GM23338 (cell line): ENCODE measurements at regions not wholly inside any gene's neighbourhood (a gene's known extent, or its start where the extent isn't known, plus 50 kb on each side); places are given as distances from the start of the nearest gene placed in this dataset.
"Not testable (repeated sequence)": the region's sequence is repeated elsewhere in the genome, so short reads cannot be mapped to it uniquely, and the experiment has no call there.

Experiments used
- ATAC-seq: fragments of 200-7000 bp; cut with Tn5 transposase; 3 replicates; pipeline ENCODE4 v1.9.1; 2020
- DNase-seq: peaks from one replicate; pipeline ENCODE4 v3.0.0-alpha.2; 2015; ENCODE audit warnings: low spot score
- H2AFZ ChIP-seq: fragments of 200-600 bp; sonication (generic); 2 replicates; pipeline ENCODE4 v1.8.0; 2016; ENCODE audit warnings: antibody characterized with exemption, mild to moderate bottlenecking, moderate library complexity
- H3F3A ChIP-seq: fragments of 200-600 bp; sonication (generic); replicated peaks from 2 replicates; pipeline ENCODE4 v1.8.0; 2017; ENCODE audit warnings: antibody characterized with exemption, mixed run types, low read depth
- H3K27ac ChIP-seq: fragments of 200-600 bp; sonication (generic); 2 replicates; pipeline ENCODE4 v1.6.1; 2016; ENCODE audit warnings: low read depth
- H3K27me3 ChIP-seq: fragments of 200-600 bp; sonication (generic); 2 replicates; pipeline ENCODE4 v1.8.0; 2016; ENCODE audit warnings: mild to moderate bottlenecking, mixed run types, moderate library complexity; ENCODE audit not compliant: insufficient read depth
- H3K36me3 ChIP-seq: fragments of 200-600 bp; sonication (generic); 2 replicates; pipeline ENCODE4 v1.8.0; 2016; ENCODE audit warnings: mild to moderate bottlenecking; ENCODE audit not compliant: insufficient read depth
- H3K4me1 ChIP-seq: fragments of 200-600 bp; sonication (generic); 2 replicates; pipeline ENCODE4 v1.8.0; 2016; ENCODE audit warnings: mild to moderate bottlenecking, moderate library complexity; ENCODE audit not compliant: insufficient read depth
- H3K4me2 ChIP-seq: fragments of 200-600 bp; sonication (generic); 2 replicates; pipeline ENCODE4 v1.7.1; 2017; ENCODE audit warnings: mixed run types
- H3K4me3 ChIP-seq: fragments of 200-600 bp; sonication (generic); 2 replicates; pipeline ENCODE4 v1.6.1; 2016; ENCODE audit warnings: mixed run types
- H3K79me2 ChIP-seq: fragments of 200-600 bp; sonication (generic); replicated peaks from 2 replicates; pipeline ENCODE4 v1.8.0; 2017; ENCODE audit warnings: mild to moderate bottlenecking; ENCODE audit not compliant: insufficient read depth
- H3K9me2 ChIP-seq: fragments of 200-600 bp; sonication (generic); 2 replicates; pipeline ENCODE4 v1.8.0; 2017; ENCODE audit not compliant: insufficient read depth
- H4K20me1 ChIP-seq: fragments of 200-600 bp; sonication (generic); replicated peaks from 2 replicates; pipeline ENCODE4 v1.8.0; 2017; ENCODE audit warnings: mild to moderate bottlenecking; ENCODE audit not compliant: insufficient read depth
- H3K27ac Mint-ChIP-seq: 2 replicates; pipeline ENCODE4 v1.8.0; 2020; ENCODE audit warnings: inconsistent platforms, mild to moderate bottlenecking, moderate library complexity, mixed read lengths
- H3K27me3 Mint-ChIP-seq: 3 replicates; pipeline ENCODE4 v1.8.0; 2022; ENCODE audit warnings: low read depth, mild to moderate bottlenecking, moderate library complexity, mixed read lengths, inconsistent platforms; ENCODE audit not compliant: insufficient read depth, poor library complexity
- H3K36me3 Mint-ChIP-seq: 3 replicates; pipeline ENCODE4 v1.8.0; 2021; ENCODE audit warnings: low read depth, mild to moderate bottlenecking, inconsistent platforms, moderate library complexity, mixed read lengths
- H3K4me1 Mint-ChIP-seq: 3 replicates; pipeline ENCODE4 v1.8.0; 2020; ENCODE audit warnings: mild to moderate bottlenecking, inconsistent platforms, mixed read lengths
- H3K4me3 Mint-ChIP-seq: 3 replicates; pipeline ENCODE4 v1.8.0; 2021; ENCODE audit warnings: moderate library complexity, mild to moderate bottlenecking, inconsistent platforms, mixed read lengths
- H3K9me3 Mint-ChIP-seq: 3 replicates; pipeline ENCODE4 v1.8.0; 2020; ENCODE audit warnings: moderate library complexity, mild to moderate bottlenecking, inconsistent platforms, mixed read lengths
- CREB1 ChIP-seq: fragments of 250-450 bp; sonication (Bioruptor Pico); IDR thresholded peaks from 2 replicates; pipeline ENCODE4 v1.5.0; 2020; ENCODE audit warnings: low read depth, mild to moderate bottlenecking, moderate library complexity
- EZH2 ChIP-seq: fragments of 200-600 bp; sonication (generic); IDR thresholded peaks from one replicate; pipeline ENCODE4 v1.8.0; 2017; ENCODE audit warnings: antibody characterized with exemption, mild to moderate bottlenecking, low read depth; ENCODE audit not compliant: unreplicated experiment
- EZH2phosphoT487 ChIP-seq: fragments of 200-600 bp; sonication (generic); IDR thresholded peaks from one replicate; pipeline ENCODE4 v1.8.1; 2018; ENCODE audit warnings: antibody characterized with exemption; ENCODE audit not compliant: unreplicated experiment
- NANOG ChIP-seq: IDR thresholded peaks from 2 replicates; pipeline ENCODE4 v1.6.1; 2016; ENCODE audit warnings: antibody characterized with exemption, borderline replicate concordance
- STAT1 ChIP-seq: IDR thresholded peaks from one replicate; pipeline ENCODE4 v1.6.1; 2016; ENCODE audit warnings: antibody characterized with exemption; ENCODE audit not compliant: unreplicated experiment
- ZNF331 ChIP-seq: fragments of 250-450 bp; sonication (Bioruptor Pico); IDR thresholded peaks from 2 replicates; pipeline ENCODE4 v1.5.0; 2020; ENCODE audit warnings: low read depth, mild to moderate bottlenecking, moderate library complexity
- TF ChIP-seq, protein P1 (sequence below): IDR thresholded peaks from one replicate; pipeline ENCODE4 v1.6.1; 2018; ENCODE audit warnings: antibody characterized with exemption; ENCODE audit not compliant: unreplicated experiment
- TF ChIP-seq, protein P2 (sequence below): IDR thresholded peaks from 2 replicates; pipeline ENCODE4 v1.6.1; 2016; ENCODE audit warnings: antibody characterized with exemption

GRCh38 chr1:96597218-96597617 is 124.4 kb upstream of the PTBP2 start:
- Histone ChIP-seq H3K27me3 (no peaks in the 10 kb centered on the region), H3K4me2 (no peak overlapping the region), H3K79me2 (no peaks in the 10 kb centered on the region), H4K20me1 (no peaks in the 10 kb centered on the region), H3K9me2 (no peaks in the 10 kb centered on the region), H3F3A (no peaks in the 10 kb centered on the region), H3K4me3 (no peak overlapping the region), H3K27ac (no peak overlapping the region), H3K4me1 (peaks cover 10% of the 10 kb centered on the region; the same call in 1 of the 2 replicates), H2AFZ (no peak overlapping the region), H3K36me3 (no peaks in the 10 kb centered on the region)
- ATAC-seq (no peak), DNase-seq (no peak)
- no peak overlapping the region for H3K4me3 Mint-ChIP-seq
- peaks cover 26% of the 10 kb centered on the region for H3K4me1 Mint-ChIP-seq
- TF ChIP-seq EZH2 (no peak), ZNF331 (no peak), NANOG (no peak), STAT1 (no peak), CREB1 (CRISPR knock-in tag) (no peak), EZH2phosphoT487 (no peak)
- peaks cover 6% of the 10 kb centered on the region for H3K9me3 Mint-ChIP-seq
- peaks cover 9% of the 10 kb centered on the region for H3K36me3 Mint-ChIP-seq
- no peak overlapping the region for H3K27ac Mint-ChIP-seq
- H3K27me3 Mint-ChIP-seq: peaks cover 5% of the 10 kb centered on the region

DNA sequence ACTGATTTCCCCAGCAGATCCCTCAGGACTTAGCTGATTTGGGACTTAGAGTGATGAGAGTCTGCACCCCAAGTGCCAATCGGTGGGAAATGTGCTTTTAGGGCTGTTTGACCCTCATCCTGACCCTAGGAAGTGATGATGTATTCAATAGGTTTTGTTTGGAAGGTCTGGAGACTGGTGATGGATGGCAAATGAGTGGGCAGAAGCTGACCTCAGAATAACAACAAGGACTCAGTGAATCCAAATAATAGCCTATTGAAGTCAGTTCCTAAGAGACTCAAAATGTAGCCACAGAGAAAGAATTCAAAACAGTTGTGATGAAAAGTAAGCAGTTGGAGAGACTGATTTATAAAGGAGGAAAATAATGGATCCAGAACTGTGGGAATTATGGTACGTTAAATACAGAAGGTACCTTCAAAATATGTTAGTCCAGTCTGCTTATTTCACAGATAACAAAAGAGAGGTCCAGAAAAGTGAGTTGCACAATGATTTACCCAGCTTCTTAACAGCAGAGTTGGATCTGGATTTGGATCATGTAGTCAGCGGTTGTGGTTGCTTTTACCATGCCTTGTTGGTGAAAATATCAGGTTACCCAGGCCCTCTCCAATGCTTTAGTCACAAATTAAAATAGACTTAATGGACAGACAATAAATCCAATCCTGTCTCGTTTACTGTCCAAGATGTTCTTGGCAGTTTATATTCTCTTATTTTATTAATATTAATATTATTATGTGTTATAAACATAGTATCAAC is 123.0 kb upstream of the PTBP2 start:
- no peak overlapping the region for H3K27ac ChIP-seq
- no peaks in the 10 kb centered on the region for H3K27me3 ChIP-seq
- no peak overlapping the region for H3K4me3 Mint-ChIP-seq
- peak overlapping the region; percentile 86 for H2AFZ ChIP-seq
- peaks cover under 1% of the 10 kb centered on the region; the same call in 2 of the 3 replicates for H3K36me3 Mint-ChIP-seq
- H3K27me3 Mint-ChIP-seq: peaks cover 5% of the 10 kb centered on the region
- peaks cover 10% of the 10 kb centered on the region; the same call in 1 of the 2 replicates for H3K4me1 ChIP-seq
- no peaks in the 10 kb centered on the region for H4K20me1 ChIP-seq
- DNase-seq: no peak
- ATAC-seq: no peak
- H3K9me3 Mint-ChIP-seq: peaks cover 3% of the 10 kb centered on the region; the same call in 2 of the 3 replicates
- no peaks in the 10 kb centered on the region for H3K9me2 ChIP-seq
- peaks cover 25% of the 10 kb centered on the region for H3K4me1 Mint-ChIP-seq
- TF ChIP-seq, protein P1, sequence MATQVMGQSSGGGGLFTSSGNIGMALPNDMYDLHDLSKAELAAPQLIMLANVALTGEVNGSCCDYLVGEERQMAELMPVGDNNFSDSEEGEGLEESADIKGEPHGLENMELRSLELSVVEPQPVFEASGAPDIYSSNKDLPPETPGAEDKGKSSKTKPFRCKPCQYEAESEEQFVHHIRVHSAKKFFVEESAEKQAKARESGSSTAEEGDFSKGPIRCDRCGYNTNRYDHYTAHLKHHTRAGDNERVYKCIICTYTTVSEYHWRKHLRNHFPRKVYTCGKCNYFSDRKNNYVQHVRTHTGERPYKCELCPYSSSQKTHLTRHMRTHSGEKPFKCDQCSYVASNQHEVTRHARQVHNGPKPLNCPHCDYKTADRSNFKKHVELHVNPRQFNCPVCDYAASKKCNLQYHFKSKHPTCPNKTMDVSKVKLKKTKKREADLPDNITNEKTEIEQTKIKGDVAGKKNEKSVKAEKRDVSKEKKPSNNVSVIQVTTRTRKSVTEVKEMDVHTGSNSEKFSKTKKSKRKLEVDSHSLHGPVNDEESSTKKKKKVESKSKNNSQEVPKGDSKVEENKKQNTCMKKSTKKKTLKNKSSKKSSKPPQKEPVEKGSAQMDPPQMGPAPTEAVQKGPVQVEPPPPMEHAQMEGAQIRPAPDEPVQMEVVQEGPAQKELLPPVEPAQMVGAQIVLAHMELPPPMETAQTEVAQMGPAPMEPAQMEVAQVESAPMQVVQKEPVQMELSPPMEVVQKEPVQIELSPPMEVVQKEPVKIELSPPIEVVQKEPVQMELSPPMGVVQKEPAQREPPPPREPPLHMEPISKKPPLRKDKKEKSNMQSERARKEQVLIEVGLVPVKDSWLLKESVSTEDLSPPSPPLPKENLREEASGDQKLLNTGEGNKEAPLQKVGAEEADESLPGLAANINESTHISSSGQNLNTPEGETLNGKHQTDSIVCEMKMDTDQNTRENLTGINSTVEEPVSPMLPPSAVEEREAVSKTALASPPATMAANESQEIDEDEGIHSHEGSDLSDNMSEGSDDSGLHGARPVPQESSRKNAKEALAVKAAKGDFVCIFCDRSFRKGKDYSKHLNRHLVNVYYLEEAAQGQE: no peak
- TF ChIP-seq, protein P2, sequence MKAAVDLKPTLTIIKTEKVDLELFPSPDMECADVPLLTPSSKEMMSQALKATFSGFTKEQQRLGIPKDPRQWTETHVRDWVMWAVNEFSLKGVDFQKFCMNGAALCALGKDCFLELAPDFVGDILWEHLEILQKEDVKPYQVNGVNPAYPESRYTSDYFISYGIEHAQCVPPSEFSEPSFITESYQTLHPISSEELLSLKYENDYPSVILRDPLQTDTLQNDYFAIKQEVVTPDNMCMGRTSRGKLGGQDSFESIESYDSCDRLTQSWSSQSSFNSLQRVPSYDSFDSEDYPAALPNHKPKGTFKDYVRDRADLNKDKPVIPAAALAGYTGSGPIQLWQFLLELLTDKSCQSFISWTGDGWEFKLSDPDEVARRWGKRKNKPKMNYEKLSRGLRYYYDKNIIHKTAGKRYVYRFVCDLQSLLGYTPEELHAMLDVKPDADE: no peak
- H3K4me3 ChIP-seq: no peak overlapping the region
- H3K27ac Mint-ChIP-seq: no peak overlapping the region
- no peaks in the 10 kb centered on the region for H3K36me3 ChIP-seq
- no peaks in the 10 kb centered on the region for H3K79me2 ChIP-seq
- no peaks in the 10 kb centered on the region for H3F3A ChIP-seq
- H3K4me2 ChIP-seq: no peak overlapping the region

GRCh38 chr1:96604620-96605019 is 117.0 kb upstream of the PTBP2 start:
- H3K4me1 Mint-ChIP-seq, H3K4me1 ChIP-seq: not testable (repeated sequence)

DNA sequence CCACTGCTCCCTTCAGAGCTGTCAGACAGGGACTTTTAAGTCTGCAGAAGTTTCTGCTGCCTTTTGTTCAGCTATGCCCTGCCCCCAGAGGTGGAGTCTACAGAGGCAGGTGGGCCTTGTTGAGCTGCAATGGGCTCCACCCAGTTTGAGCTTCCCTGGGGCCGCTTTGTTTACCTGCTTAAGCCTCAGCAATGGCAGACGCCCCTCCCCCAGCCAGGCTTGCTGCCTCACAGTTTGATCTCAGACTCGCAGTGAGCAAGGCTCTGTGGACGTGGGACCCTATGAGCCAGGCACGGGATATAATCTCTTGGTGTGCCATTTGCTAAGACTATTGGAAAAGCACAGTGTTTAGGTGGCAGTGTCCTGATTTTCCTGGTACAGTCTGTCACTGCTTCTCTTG is 104.2 kb upstream of the PTBP2 start:
- H2AFZ ChIP-seq, H3K4me1 ChIP-seq, H3K4me1 Mint-ChIP-seq, H3K27ac Mint-ChIP-seq, H3K4me3 Mint-ChIP-seq, H4K20me1 ChIP-seq, H3K36me3 ChIP-seq, H3K4me3 ChIP-seq, H3K4me2 ChIP-seq, DNase-seq, H3F3A ChIP-seq, H3K27me3 Mint-ChIP-seq, H3K27ac ChIP-seq, H3K9me2 ChIP-seq, H3K27me3 ChIP-seq, ATAC-seq, H3K79me2 ChIP-seq: not testable (repeated sequence)
- H3K9me3 Mint-ChIP-seq: peaks cover 25% of the 10 kb centered on the region
- H3K36me3 Mint-ChIP-seq: peaks cover 20% of the 10 kb centered on the region

More at GRCh38 chr1:96604620-96605019, 117.0 kb upstream of the PTBP2 start:
- H3K4me3 Mint-ChIP-seq, H3K4me2 ChIP-seq, H3K27ac Mint-ChIP-seq, H3K27ac ChIP-seq, H3F3A ChIP-seq, H3K4me3 ChIP-seq, H3K27me3 ChIP-seq, DNase-seq, H3K27me3 Mint-ChIP-seq, H2AFZ ChIP-seq, H3K36me3 ChIP-seq, ATAC-seq, H3K9me2 ChIP-seq, H4K20me1 ChIP-seq, H3K9me3 Mint-ChIP-seq, H3K79me2 ChIP-seq, H3K36me3 Mint-ChIP-seq: not testable (repeated sequence)
